Testis (tissue), 2 donors: ENCODE measurements at regions not wholly inside any gene's neighbourhood (a gene's known extent, or its start where the extent isn't known, plus 50 kb on each side); places are given as distances from the start of the nearest gene placed in this dataset.

Experiments
- POLR2A ChIP-seq: fragments of 450-650 bp; IDR thresholded peaks from one replicate; pipeline ENCODE4 v1.6.1; 2017; ENCODE audit warnings: antibody characterized with exemption, mild to moderate bottlenecking, moderate library complexity
- TF ChIP-seq, protein P1 (sequence below), 3 experiments: fragments of 450-650 bp in 2 of 3; fragments of 200-600 bp in 1 of 3; sonication (generic) in 1 of 3; IDR thresholded peaks; one replicate each; pipeline ENCODE4 v1.5.1; 2016 to 2019; ENCODE audit warnings: antibody characterized with exemption in 3 of 3, mild to moderate bottlenecking in 2 of 3, moderate library complexity in 1 of 3

DNA sequence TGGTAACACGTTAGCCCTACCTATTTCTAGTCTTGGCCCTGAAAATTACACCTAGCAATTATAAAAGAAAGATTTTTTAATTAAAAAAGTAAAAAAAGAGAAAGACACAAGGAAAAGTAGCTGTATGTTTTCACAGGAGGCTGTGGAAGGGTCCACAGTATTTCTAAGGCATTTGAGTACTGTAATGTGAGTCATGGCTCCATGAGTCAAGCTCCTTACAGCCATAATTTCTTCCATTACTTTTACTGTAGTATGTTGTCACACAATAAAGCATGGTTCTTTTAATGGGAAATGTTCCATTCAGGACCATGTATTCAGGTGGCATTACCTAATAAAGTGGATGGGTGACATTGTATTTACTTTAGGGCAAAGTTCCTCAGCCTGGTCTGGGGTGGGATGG is 113.4 kb downstream of the GPR37 start:
- TF ChIP-seq, protein P1, sequence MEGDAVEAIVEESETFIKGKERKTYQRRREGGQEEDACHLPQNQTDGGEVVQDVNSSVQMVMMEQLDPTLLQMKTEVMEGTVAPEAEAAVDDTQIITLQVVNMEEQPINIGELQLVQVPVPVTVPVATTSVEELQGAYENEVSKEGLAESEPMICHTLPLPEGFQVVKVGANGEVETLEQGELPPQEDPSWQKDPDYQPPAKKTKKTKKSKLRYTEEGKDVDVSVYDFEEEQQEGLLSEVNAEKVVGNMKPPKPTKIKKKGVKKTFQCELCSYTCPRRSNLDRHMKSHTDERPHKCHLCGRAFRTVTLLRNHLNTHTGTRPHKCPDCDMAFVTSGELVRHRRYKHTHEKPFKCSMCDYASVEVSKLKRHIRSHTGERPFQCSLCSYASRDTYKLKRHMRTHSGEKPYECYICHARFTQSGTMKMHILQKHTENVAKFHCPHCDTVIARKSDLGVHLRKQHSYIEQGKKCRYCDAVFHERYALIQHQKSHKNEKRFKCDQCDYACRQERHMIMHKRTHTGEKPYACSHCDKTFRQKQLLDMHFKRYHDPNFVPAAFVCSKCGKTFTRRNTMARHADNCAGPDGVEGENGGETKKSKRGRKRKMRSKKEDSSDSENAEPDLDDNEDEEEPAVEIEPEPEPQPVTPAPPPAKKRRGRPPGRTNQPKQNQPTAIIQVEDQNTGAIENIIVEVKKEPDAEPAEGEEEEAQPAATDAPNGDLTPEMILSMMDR (IDR thresholded peaks at IDR 0.05): no peak
- TF ChIP-seq POLR2A: no peak
